Spinal cord (tissue), 9 donors: ENCODE measurements at regions not wholly inside any gene's neighbourhood (a gene's known extent, or its start where the extent isn't known, plus 50 kb on each side); places are given as distances from the start of the nearest gene placed in this dataset.
A peak's percentile ranks its signal among the peaks of the same experiment; 100 is the strongest.
"Not testable (repeated sequence)": the region's sequence is repeated elsewhere in the genome, so short reads cannot be mapped to it uniquely, and the experiment has no call there.

Experiments used
- DNase-seq, 6 donors: peaks; one replicate each; pipeline versions ENCODE4 v3.0.0 to v3.0.0-alpha.2; 2013 to 2015; ENCODE audit warnings: low spot score in 6 of 6, low read depth in 4 of 6
- H3K27ac ChIP-seq: one replicate; pipeline ENCODE4 v1.5.1; 2013; ENCODE audit warnings: low read depth, low read length, control low read depth
- H3K27me3 ChIP-seq: one replicate; pipeline ENCODE4 v1.6.1; 2013; ENCODE audit warnings: low read length; ENCODE audit not compliant: control insufficient read depth, insufficient read depth
- H3K36me3 ChIP-seq: one replicate; pipeline ENCODE4 v1.6.1; 2013; ENCODE audit warnings: low read length; ENCODE audit not compliant: control insufficient read depth, insufficient read depth
- H3K4me1 ChIP-seq: one replicate; pipeline ENCODE4 v1.6.1; 2013; ENCODE audit warnings: low read length; ENCODE audit not compliant: control insufficient read depth, insufficient read depth
- H3K4me3 ChIP-seq: one replicate; pipeline ENCODE4 v1.5.1; 2013; ENCODE audit warnings: low read depth, low read length, control low read depth
- H3K9me3 ChIP-seq: one replicate; pipeline ENCODE4 v1.6.1; 2013; ENCODE audit warnings: low read length; ENCODE audit not compliant: control insufficient read depth, insufficient read depth
- WGBS: methylation state at CpG from one replicate; pipeline ENCODE4 v1.1.5; 2013; ENCODE audit warnings: missing lambda C conversion rate; ENCODE audit not compliant: insufficient coverage; 5-methylcytosine and 5-hydroxymethylcytosine counted together
- donor health status: healthy.

DNA sequence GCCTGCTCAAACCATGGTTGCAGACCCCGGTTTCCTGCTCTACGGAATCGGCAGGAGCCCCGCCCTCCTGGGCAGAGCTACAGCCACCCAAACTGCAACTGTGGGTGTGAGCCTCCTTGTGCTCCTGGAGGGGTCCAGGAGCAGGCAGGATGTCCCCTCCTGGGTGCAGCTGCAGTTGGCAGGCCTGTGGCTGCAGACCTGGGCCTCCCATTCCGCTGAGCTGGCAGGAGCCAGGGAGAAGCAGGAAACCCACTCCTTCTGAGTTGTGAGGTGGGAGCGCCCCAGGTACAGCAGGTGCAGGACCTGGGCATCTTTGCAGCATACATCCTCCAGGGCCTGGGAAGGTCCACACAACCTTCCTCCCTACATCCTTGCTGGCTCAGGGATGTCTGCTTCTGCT is 578.7 kb upstream of the USP24 start:
- no peak for DNase-seq
- no peak overlapping the region for H3K27ac ChIP-seq
- H3K36me3 ChIP-seq, result no peaks in the 10 kb centered on the region
- 98% methylated on average over 6 of the region's 6 CpGs for WGBS
- H3K9me3 ChIP-seq, result no peaks in the 10 kb centered on the region
- no peaks in the 10 kb centered on the region for H3K4me1 ChIP-seq
- H3K4me3 ChIP-seq, result no peak overlapping the region
- H3K27me3 ChIP-seq, result no peaks in the 10 kb centered on the region

DNA sequence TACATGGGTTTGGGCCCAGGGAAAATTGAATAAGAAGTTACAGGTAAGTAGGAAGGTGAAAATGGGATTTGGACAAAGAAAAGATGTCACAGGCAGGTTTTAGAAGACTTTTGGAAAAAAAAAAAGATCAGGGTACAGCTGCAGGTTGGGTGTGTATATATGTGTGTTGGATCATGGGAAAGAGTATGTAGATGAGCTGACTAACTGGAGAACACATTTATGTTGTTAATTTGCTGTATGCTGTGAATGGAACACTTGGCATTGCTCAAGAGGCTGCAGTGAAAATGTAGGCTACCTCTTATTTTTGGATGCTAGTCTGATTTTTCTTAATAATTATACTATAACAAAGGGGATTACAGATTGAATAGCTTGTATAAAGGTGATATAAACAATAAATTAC is 577.7 kb upstream of the USP24 start:
- Histone ChIP-seq H3K36me3 (no peaks in the 10 kb centered on the region), H3K9me3 (no peaks in the 10 kb centered on the region), H3K27me3 (no peaks in the 10 kb centered on the region), H3K27ac (no peak overlapping the region), H3K4me3 (no peak overlapping the region), H3K4me1 (no peaks in the 10 kb centered on the region)
- no peak for DNase-seq

DNA sequence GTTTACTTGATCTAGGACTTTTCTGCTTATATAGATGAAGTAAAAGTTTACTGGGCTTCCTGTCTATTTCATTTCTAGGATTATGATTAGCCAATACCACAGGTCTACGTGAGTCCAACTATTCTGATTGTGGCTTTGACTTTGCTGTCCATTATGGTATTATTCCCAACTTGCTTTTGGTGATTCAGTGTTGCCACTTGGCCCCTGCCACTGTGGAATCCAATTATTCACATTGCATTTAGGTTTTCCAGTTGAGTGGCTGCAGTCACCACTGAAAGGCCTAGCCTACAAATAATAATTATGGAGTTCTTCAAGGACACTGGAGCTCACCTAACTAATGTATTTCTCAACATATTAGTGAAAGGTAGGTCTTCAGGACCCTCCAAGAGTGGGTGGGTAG is 574.3 kb upstream of the USP24 start:
- no peaks in the 10 kb centered on the region for H3K36me3 ChIP-seq
- no peaks in the 10 kb centered on the region for H3K9me3 ChIP-seq
- no peak for DNase-seq
- no peak overlapping the region for H3K27ac ChIP-seq
- H3K27me3 ChIP-seq, result no peaks in the 10 kb centered on the region
- H3K4me3 ChIP-seq, result no peak overlapping the region
- WGBS, result 100% methylated on average over 1 of the region's 1 CpG
- H3K4me1 ChIP-seq, result no peaks in the 10 kb centered on the region

DNA sequence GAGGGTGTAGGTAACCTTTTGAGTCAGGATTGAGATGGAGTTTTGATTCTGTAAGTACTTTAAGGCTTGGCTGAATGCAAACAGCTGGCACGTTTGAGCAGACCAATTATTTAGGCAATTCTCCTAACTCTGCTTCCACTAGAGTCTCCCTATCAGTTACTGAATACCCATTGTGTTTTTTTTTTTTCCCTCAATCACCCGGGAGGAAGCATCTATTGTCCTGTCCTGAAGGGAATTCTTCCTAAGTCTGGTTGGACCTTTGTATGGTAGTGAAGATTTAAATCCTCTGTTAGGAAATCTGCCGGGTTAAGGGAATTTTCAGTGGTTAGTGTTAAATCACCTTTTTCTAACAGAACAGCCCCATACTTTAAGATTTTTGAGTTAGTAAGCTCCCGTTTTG is 571.2 kb upstream of the USP24 start:
- Histone ChIP-seq H3K9me3 (no peaks in the 10 kb centered on the region), H3K36me3 (no peaks in the 10 kb centered on the region), H3K4me3 (no peak overlapping the region), H3K27ac (no peak overlapping the region), H3K27me3 (no peaks in the 10 kb centered on the region), H3K4me1 (no peaks in the 10 kb centered on the region)
- 0% methylated on average over 1 of the region's 4 CpGs for WGBS
- DNase-seq, result no peak

- not testable (repeated sequence) for H3K27ac ChIP-seq, H3K4me3 ChIP-seq, DNase-seq, H3K36me3 ChIP-seq, H3K27me3 ChIP-seq, H3K9me3 ChIP-seq, H3K4me1 ChIP-seq
- 100% methylated on average over 1 of the region's 6 CpGs for WGBS
Observed at GRCh38 chr1:55784941-55785450, 569.8 kb upstream of the USP24 start.

GRCh38 chr1:55781944-55782482 is 566.8 kb upstream of the USP24 start:
- H3K36me3 ChIP-seq, result no peaks in the 10 kb centered on the region
- no peak overlapping the region for H3K4me3 ChIP-seq
- 55% methylated on average over 2 of the region's 3 CpGs for WGBS
- H3K4me1 ChIP-seq, result no peaks in the 10 kb centered on the region
- H3K9me3 ChIP-seq, result no peaks in the 10 kb centered on the region
- DNase-seq, result peak in 5 of 6 donors; percentile 0 to 55 (median 5)
- H3K27me3 ChIP-seq, result no peaks in the 10 kb centered on the region
- H3K27ac ChIP-seq, result no peak overlapping the region

DNA sequence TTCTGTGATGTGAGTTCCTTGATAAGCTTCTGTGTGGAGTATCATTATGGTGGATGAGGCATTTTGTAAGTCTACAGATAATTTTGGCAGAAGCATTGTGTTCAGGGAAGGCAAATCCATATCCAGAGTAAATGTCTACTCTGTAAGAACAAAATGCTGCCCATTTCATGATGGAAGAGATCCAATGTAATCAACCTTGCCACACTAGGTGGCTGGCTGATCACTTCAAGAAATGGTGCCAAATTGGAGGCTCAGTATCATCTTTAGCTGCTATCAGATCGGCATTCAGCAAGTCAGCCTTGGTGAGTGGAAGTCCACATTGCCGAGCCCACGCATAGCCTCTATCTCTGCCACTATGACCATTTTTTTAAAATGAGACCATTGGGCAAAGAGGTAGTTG is 565.8 kb upstream of the USP24 start:
- Histone ChIP-seq H3K36me3 (no peaks in the 10 kb centered on the region), H3K4me1 (no peaks in the 10 kb centered on the region), H3K4me3 (no peak overlapping the region), H3K27me3 (no peaks in the 10 kb centered on the region), H3K9me3 (no peaks in the 10 kb centered on the region), H3K27ac (no peak overlapping the region)
- WGBS, result 100% methylated on average over 2 of the region's 3 CpGs
- DNase-seq, result no peak

DNA sequence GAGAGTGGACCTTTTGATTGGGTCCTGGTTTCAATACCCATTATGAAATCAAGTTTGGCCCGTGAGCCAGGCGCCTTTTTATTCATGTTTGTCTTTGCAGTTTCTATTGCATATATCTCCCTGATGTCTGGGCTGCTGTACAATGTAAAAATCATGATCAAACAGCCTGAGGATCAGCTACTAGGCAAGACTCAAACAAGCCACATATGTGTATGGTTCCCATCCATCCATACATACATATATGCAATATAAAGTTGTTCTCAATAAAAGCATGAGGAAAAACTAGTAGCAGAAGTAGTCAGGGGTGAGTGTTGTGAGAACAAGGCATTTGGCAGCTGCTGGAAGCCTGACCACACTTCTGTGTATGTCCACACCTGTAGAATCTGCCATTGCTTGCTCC is 562.4 kb upstream of the USP24 start:
- peaks cover 2% of the 10 kb centered on the region for H3K9me3 ChIP-seq
- WGBS, result no CpG with 5 or more reads among the region's 2 CpGs
- H3K4me1 ChIP-seq, result no peaks in the 10 kb centered on the region
- no peak for DNase-seq
- H3K27me3 ChIP-seq, result no peaks in the 10 kb centered on the region
- no peaks in the 10 kb centered on the region for H3K36me3 ChIP-seq
- H3K4me3 ChIP-seq, result no peak overlapping the region
- no peak overlapping the region for H3K27ac ChIP-seq

- H3K4me1 ChIP-seq, result no peaks in the 10 kb centered on the region
- H3K27me3 ChIP-seq, result no peaks in the 10 kb centered on the region
- peaks cover 2% of the 10 kb centered on the region for H3K9me3 ChIP-seq
- H3K36me3 ChIP-seq, result no peaks in the 10 kb centered on the region
- no peak overlapping the region for H3K4me3 ChIP-seq
- WGBS, result 81% methylated on average over 2 of the region's 3 CpGs
- no peak overlapping the region for H3K27ac ChIP-seq
- DNase-seq, result no peak
Observed at GRCh38 chr1:55775007-55775406, 559.8 kb upstream of the USP24 start.

GRCh38 chr1:55774446-55774845 is 559.3 kb upstream of the USP24 start:
- no peak for DNase-seq
- no peak overlapping the region for H3K27ac ChIP-seq
- H3K27me3 ChIP-seq, result no peaks in the 10 kb centered on the region
- no peaks in the 10 kb centered on the region for H3K4me1 ChIP-seq
- peaks cover 2% of the 10 kb centered on the region for H3K9me3 ChIP-seq
- H3K36me3 ChIP-seq, result no peaks in the 10 kb centered on the region
- WGBS, result 75% methylated on average over 2 of the region's 3 CpGs
- no peak overlapping the region for H3K4me3 ChIP-seq
